SIG-M5 (cell line): ENCODE measurements at regions not wholly inside any gene's neighbourhood (a gene's known extent, or its start where the extent isn't known, plus 50 kb on each side); places are given as distances from the start of the nearest gene placed in this dataset.
"Not testable (repeated sequence)": the region's sequence is repeated elsewhere in the genome, so short reads cannot be mapped to it uniquely, and the experiment has no call there.

Source experiments
- DNase-seq: peaks from one replicate; lab custom pipeline; 2025; lab: John Stamatoyannopoulos, UW

DNA sequence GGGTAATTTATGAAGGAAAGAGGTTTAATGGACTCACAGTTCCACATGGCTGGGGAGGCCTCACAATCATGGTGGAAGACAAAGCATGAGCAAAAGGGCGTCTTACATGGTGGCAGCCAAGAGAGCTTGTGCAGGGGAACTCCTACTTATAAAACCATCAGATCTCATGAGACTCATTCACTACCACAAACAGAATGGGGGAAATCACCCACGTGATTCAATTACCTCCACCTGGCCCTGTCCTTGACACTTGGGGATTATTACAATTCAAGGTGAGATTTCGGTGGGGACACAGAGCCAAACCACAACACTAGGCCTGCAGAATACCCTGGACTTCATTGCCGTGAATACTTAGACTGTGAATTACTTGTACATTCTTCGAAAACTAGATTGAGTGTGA is 431.7 kb upstream of the TENM3 start:
- DNase-seq: not testable (repeated sequence)

DNA sequence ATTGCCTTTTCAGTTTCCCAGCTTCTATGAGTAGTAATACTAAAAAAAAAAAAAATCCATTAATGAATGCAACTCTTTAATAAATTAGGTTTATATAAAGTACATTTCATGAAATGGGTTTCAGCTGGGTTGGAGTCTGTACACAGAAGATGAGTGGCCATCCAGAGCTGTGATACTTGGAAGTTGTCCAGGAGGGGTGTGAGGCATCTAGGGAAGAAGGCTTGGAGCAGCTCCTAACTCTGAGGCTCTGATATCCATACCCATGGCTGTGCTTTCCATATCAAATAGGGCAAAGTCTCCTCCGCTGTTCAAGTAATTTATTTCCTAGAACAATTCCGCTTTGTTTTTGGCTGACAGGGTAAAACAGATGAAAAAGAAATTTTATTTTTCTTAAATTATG is 423.3 kb upstream of the TENM3 start:
- DNase-seq: no peak

DNA sequence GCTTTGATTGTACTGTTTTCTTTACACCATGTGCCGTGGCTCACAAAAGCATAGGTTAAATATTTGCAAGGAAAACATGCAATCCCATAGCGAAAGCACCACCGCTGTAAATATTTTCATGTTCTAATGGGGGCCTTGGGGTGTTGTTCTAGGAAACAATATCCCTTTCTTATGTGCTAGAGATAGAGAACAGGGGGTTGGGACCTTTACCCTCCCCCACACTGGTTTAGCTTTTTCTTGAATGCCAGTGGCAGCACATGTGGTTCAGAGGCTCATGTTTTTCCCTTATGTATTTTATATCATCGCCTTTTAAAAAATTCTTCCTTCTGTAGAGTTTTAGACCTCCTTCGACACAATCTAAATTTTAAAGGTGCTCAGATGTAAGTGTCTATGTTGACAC is 422.6 kb upstream of the TENM3 start:
- DNase-seq: no peak

DNA sequence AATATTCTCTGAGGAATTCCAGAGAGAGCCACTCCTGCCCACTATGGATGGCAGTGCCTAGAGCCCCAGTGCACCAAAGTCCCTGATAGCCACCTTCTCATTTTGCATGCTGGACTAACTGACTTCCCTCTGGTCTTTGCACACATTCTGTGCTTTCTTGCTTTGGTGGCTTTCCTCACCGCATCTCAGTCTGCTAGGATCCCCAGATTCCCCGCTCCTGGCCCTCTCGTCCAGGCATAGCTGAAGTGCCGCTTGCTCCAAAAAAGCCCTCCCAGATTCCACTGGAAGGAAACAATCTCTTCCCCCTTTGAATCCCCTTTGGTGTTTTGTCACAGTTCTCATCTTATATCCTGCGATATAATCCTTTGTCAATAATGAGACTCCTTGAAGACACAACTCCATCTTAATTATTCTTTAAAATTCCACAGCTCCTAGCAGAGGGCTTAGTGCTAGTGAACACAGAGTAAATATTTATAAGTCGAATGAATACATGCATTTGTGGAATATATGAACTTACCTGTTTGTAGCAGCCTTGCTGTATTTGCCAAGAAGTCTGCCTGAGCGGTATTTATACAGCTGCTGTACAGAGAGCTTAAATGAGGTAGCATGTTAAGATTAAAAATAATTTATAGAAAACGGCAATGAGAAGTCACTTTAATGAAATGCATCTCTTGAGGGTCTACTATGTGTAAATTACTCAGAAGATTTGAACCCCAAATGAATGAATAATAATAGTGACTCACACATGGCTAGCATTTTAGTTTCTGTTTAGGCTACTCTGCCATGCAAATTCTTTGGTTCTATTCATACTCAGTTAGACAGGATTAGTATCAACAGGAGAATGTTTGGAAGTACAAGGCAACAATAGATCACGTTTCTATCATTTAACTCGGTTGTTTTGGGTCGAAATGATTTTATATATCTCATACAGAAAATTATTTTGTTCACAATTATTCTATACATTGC is 421.9 kb upstream of the TENM3 start:
- no peak for DNase-seq

DNA sequence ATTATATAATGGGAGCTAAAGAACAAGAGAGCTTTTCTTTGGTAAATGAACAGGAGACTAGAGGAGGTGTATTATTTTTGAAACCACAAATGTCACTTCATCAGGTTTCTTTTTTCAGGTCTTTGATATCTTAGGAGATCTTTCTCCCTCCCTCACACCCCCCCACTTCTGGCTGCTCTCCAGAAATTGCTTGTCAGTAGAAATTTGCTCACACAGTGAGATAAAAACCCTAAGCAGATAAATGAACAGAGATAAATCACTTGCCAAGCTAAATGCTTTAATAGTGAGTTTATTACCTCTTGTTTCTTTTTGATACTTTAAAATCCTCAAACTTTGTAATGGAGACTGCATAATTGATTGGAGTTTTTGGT is 421.2 kb upstream of the TENM3 start:
- no peak for DNase-seq

DNA sequence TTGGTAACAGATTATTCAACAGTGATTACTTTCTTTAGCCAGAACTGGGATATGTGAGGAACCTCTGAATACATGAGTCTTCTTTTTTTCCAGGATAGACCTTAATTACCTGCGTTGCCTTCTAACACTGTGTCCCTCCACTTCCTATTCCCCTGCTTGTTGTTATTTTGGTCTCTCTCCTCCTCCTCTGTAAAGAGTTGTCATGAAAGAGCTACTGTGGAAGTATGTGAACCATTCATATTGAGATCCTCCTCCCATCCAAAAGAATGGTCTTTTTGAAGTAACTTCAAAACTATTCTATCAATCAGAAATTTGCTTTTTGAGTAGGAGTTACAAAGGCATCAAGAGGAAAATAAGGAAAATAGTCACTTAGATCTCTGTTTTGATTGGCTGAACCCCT is 420.0 kb upstream of the TENM3 start:
- no peak for DNase-seq

DNA sequence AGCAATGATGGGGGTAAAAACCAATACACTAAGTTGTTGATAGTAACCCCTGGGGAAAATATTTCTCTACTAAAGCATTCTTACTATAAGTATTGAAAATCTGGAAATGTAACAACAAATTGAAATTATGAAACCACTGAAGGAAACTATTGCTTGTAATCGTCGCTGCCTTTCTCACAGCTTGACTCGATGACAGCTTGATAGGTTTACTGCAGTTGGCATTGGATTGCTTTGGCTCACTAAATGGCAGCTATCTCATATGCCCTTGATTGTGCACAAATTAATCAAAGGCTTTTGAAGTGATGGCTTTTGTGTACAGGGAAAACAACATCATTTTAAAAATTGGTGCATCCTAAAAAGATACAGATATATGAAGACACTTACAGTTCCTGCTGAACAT is 419.6 kb upstream of the TENM3 start:
- no peak for DNase-seq

DNA sequence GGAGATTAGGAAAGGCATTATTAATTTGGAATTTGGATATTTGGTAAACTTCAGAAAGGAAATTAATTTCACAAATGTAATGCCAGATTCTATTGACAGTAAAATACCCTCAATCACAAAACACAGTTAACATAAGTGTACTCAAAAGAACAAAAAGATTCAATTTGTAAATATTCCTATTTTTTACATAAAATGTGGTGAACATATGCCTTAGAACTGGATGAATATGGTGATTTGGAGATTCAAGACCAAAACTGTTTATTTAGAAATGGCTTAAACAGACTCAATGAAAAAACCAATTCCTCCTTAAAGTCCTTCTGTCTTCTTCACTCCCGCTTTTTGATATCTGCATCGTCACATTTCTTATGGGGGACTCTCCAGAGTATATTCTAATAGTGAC is 417.6 kb upstream of the TENM3 start:
- DNase-seq: no peak

DNA sequence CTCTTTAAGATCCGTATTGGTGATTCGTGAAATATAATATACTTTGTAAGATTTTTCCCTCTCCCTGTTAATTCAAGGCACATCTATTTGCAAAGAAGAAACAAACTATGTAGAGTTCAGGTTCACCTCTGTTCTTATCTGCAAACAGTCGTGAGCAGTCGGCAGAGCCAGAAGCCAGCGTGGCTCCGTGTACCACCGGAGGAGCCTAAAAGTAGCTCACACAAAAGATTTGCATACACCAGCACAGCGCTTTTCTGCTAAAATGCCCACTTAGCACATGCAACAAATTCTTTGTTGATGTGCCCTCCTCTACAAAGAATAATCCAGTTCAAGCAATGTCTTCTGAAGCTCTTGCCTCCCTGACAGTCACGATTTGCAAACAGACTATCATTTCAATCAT is 416.0 kb upstream of the TENM3 start:
- no peak for DNase-seq

DNA sequence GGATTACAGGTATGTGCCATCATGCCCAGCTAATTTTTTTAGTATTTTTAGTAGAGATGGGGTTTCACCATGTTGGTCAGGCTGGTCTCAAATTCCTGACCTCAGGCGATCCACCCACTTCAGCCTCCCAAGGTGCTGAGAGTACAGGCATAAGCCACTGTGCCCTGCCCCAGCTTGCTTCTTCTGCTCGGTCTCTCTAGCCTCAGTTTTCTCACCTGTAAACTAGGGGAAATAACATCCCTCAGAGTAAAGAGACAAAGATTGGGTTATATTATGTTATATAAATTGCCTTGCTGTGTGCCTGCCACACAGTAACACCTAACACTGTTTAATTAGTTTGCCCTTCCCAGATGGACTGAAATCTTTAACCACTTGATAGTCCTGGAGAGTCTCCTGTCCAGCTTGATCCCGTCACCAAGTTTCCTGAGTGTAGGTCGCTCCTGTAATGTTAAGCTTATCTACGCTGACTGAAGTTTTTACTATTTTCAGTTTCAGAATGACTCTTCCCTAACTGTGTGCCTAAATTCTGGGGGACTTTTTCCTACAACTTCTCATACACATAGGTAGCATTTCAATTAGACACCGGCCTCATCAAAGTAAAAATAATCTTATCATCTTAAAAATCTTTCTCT is 412.7 kb upstream of the TENM3 start:
- no peak for DNase-seq

DNA sequence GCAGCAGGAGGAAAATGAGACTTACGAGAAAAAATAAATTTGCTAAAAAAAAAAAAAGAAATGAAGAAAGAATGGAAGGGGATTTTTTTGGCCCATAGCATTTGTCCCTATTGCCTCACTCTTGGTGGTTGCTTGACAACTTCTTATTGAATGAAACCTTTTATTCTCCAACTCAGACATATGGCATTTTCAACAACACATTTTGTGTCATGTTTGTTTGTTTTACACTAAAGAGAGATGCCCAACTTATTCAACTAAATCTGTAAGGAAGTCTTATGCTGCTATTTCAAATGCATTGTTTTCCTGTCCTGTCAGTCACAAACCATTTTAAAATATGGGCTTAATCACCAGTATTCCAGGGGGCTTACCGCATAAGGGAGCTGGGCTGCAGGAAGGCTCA is 409.1 kb upstream of the TENM3 start:
- DNase-seq: no peak

DNA sequence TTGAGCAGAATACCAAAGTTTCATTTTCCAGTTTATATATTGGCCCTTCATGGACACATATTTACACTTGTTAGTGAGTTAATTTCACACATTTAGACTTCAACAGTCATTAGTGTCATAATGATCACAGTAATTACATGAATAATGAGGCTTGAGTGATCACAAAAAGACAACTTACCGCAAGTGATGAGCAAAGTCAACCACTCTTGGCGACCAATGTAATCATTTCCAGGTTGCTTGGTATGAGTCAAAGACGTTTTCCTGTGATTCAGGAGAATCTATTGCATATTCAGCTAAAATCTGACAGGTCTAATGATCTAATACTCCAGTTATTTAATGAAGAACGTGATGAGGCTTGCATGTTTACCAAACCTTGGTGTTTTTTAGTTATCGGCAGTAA is 407.9 kb upstream of the TENM3 start:
- no peak for DNase-seq

DNA sequence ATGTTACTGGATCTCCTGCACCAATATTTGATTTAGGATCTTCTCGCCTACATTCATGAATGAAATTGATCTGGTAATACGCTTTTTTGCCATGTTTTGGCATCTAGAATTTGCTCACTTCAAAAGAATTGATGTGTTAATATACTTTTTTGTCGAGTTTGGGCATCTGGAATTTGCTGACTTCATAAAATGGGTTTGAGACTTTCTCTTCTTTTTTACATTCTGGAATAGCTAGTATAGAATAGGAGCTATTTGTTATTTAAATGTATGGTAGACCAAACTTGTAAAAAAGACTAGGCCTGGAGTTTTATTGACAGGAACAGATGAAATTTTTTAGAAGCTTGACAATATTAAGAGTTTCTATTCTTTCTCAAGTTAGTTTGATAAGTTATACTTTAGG is 404.9 kb upstream of the TENM3 start:
- no peak for DNase-seq

DNA sequence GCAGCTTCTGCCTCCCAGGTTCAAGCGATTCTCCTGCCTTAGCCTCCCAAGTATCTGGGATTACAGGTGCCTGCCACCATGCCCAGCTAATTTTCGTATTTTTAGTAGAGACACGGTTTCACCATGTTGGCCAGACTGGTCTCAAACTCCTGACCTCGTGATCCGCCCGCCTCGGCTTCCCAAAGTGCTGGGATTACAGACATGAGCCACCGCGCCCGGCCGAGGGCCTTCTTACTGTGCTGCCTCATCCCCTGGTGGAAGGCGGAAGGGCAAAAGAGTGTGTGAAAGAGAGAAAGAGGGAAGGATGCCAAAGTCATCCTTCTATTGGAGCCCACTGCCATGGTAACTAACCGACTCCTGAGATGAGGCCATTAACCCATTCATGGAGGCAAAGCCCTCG is 399.4 kb upstream of the TENM3 start:
- not testable (repeated sequence) for DNase-seq

DNA sequence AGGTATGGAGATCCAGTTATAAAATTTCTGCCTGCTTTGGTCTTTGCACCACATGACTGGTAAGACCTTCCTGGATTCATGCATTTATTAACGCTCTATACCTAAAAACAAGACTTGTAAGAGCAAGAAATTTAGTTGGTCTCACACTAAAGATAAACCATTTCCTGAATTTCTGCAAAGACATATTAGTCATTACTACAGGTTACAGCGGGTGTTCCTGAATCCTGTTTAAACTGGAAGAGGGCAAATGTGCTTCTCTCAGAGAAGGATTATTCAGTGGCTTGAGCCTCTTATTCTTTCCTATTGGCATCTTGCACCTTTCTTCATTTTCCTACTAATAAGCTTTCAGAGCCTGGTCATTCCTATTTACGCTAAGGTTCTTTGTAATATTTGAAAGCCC is 397.6 kb upstream of the TENM3 start:
- DNase-seq: no peak

DNA sequence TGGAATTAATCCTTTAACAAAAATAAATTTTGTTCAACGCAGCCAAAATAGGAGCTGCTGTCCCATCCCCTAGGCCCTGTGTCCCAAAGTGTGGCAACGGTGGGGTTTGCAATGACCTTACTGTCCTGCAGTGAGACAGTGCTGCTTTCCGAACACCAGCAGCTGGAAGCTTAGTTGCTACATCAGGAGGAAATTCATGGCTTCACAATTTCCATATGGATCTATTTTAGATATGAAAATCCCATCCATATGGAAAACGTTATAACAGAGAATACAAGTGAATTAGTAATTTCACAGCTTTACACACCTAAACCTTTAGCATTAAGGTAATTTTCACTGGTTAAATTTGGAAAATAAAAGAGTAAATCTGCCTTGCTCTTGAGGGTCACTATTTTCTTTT is 396.3 kb upstream of the TENM3 start:
- DNase-seq: no peak

DNA sequence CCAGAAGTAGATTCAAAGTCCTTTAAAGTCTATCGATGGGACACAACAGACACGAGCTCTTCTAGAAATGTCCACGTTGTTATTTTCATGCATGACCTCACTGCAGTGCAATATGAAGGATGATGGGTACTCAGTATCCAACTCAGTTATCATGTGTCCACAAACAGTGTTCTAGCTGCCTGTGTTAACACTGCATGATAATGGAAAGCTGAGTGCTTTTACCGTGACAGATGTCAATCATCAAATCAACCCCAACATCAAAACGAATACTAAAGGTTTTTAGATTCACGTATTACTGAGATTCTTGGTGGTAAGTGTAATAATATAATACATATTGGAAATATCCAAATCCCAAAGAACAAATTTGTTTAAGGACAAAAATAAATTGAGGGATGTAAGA is 394.8 kb upstream of the TENM3 start:
- no peak for DNase-seq

DNA sequence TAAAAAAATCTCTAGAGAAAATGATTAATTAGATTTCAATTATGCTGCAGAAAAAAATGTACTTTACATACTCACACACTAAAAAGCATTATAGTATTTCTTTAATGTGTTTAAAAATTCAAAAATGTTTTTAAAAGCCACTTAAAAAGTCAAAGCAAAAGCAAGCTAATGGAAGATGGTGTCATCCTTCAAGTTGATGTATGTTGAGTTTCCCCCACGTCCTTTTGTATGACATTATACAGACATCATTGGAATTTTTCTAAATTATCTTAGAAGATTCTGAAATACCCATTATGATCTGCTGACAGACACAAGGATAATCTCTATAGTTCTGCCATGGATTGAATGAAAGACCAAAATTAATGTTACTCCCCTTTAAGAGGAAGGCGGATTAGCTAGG is 393.7 kb upstream of the TENM3 start:
- DNase-seq: no peak

DNA sequence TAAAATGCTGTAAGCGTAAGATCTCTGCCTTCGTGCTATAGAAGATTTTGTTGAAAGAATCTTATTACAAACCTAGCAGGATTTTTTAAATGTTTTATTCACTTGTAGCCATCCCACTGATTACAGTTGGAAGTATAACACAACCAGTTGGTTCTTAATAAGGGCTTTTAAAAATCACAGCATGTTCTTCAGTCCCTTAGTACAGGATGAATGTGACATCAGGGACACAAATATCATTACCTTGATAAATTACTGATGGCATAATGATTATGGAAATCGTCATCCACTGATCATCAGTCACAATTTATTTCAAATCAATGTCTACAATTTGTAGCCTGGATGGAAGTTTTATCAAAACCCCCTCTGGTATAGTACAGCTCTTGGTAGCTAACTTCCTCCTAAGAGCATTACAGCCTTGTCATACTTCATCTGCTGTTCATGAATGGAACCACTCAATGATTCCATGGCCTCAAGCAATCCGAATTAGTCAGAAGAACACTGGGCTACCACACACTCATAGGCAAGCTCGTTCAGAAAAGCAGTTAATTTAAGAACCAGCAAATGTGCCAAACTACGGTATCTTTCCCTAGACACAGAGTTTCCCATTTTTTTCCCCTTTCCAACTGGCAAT is 389.2 kb upstream of the TENM3 start:
- no peak for DNase-seq

DNA sequence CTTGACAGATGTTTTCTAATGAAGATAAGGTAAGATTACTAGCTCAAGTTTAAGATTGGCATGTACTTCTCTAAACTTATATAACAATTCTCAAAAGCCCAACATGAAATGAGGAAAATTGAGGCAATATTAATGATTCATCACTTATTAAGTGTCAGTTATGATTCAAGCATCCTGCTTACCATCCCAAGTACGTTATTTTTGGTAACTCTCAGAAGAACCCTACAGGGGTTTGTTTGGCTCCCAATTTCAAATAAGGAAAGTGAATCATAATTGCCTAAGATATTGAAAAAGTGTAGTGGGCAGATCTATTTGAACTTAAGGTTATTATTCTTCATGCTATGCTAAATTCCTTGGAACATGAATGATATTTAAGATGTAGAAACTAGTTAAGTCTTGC is 387.9 kb upstream of the TENM3 start:
- no peak for DNase-seq

DNA sequence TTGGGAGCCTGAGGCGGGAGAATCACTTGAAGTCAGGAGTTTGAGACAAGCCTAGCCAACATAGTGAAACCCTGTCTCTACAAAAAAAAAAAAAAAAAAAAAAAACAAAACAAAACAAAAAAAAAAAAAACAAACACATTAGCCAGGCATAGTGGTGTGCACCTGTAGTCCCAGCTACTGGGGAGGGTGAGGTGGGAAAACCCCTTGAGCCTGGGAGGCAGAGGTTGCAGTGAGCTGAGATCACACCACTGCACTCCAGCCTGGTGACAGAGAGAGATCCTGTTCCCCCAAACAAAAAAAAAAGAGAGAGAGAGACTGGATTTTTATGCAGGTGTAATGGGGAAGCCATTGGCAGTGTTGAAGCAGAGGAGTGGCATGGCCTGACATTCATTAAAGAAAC is 385.7 kb upstream of the TENM3 start:
- not testable (repeated sequence) for DNase-seq

DNA sequence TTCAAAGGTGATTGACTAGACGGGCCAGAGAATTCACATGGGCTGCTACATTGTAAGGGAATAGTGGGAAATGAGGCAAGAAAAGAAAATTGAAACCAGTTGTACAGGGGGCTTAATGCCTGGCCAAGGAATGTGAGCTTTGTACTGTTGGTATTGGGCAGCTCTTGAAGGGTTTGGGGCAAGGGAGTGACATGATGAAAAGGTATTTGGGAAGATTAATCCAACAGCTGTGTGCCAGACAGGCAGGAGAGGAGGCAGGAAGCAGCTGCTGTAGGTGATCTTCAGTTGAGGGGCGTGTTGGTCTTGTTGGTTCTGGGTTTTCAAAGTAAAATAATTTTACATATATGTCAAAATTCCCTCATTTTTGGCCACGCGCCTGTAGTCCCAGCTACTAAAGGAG is 384.5 kb upstream of the TENM3 start:
- DNase-seq: no peak

DNA sequence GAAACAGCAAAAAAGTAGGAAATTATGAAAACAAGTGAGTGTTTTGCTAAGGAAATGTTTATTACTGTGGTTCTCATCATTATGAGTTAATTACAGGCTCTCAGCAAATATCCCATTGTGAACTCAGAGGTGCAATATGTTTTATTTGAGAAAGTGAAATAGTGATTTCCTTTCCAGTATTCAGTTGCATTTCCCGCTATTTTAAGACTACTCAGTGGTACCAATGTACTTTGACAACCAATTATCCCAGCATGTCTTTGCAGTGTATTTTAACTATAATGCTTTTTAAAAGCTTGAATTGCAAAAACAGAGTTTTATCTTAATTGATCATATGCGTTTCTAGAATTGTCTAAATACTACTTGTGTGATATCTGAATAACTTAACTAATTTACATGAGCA is 383.8 kb upstream of the TENM3 start:
- no peak for DNase-seq
